SH-SY5Y (cell line): ENCODE measurements at regions not wholly inside any gene's neighbourhood (a gene's known extent, or its start where the extent isn't known, plus 50 kb on each side); places are given as distances from the start of the nearest gene placed in this dataset.

Source experiments
- GATA2 ChIP-seq: IDR thresholded peaks from 2 replicates; pipeline ENCODE4 v1.6.1; 2011; ENCODE audit warnings: mild to moderate bottlenecking, low read depth, low read length
- GATA3 ChIP-seq: IDR thresholded peaks from 2 replicates; pipeline ENCODE4 v1.6.1; 2011; ENCODE audit warnings: low read depth, mild to moderate bottlenecking, low read length, moderate library complexity

- TF ChIP-seq GATA2, result no peak
- no peak for TF ChIP-seq GATA3
Observed at GRCh38 chr2:195592105-195592504, 64.9 kb upstream of the SLC39A10 start.
